K562 (cell line): ENCODE measurements at regions not wholly inside any gene's neighbourhood (a gene's known extent, or its start where the extent isn't known, plus 50 kb on each side); places are given as distances from the start of the nearest gene placed in this dataset.

Experiments used
- ATAC-seq: fragments of 200-7000 bp; cut with Tn5 transposase; 3 replicates; pipeline ENCODE4 v1.9.1; 2020; ENCODE audit warnings: moderate library complexity
- BruUV-seq: library from RNA; stranded (reverse); fragments of 400-500 nt; replicated peaks from 2 replicates; lab custom pipeline; 2021; lab: Mats Ljungman, UMichigan
- CTCF ChIA-PET: fragments of 300-600 bp; formaldehyde crosslinking; extraction: SDS; loops from one replicate; lab custom pipeline; 2021; ENCODE audit warnings: low intra/inter-chr PET ratio; lab: Yijun Ruan, JAX
- POLR2A ChIA-PET: fragments of 300-600, 350-650 bp; sonication (Branson Sonifier 250); formaldehyde crosslinking; extraction: SDS; loops from one replicate; lab custom pipeline; 2021; ENCODE audit warnings: antibody characterized with exemption, inconsistent platforms; lab: Yijun Ruan, JAX
- DNase-seq, 4 experiments: peaks; one replicate each; pipeline versions ENCODE4 v3.0.0 to v3.0.0-alpha.2; 2011 to 2018; ENCODE audit warnings: low spot score in 3 of 4, mixed read lengths in 3 of 4; ENCODE audit errors: extremely low read depth in 1 of 4
- FAIRE-seq: peaks from 2 replicates; lab custom pipeline; 2011; peaks lifted over from hg19 to GRCh38; lab: Jason Lieb, UNC
- H2AFZ ChIP-seq: 2 replicates; pipeline ENCODE4 v1.6.0; 2011; ENCODE audit warnings: low read depth, low read length, control low read depth, inconsistent platforms
- H3K27ac ChIP-seq: fragments of 200-600 bp; 3 replicates; pipeline ENCODE4 v1.8.0; 2011; ENCODE audit warnings: low read depth, mild to moderate bottlenecking, control low read depth, inconsistent platforms, low read length, moderate library complexity, mixed read lengths; ENCODE audit errors: extremely low read depth
- H3K27me3 ChIP-seq, 2 experiments: fragments of 300-600 bp in 1 of 2; 2 replicates in 1 of 2; 3 replicates in 1 of 2; pipeline versions ENCODE4 v1.6.0 to v1.8.0; 2011; ENCODE audit warnings: inconsistent platforms in 2 of 2, low read length in 2 of 2, mild to moderate bottlenecking in 1 of 2, mixed read lengths in 1 of 2, moderate library complexity in 1 of 2; ENCODE audit not compliant: control insufficient read depth in 2 of 2, insufficient read depth in 2 of 2
- H3K36me3 ChIP-seq: fragments of 300-600 bp; 3 replicates; pipeline ENCODE4 v1.8.0; 2011; ENCODE audit warnings: mild to moderate bottlenecking, low read length, inconsistent platforms; ENCODE audit not compliant: control insufficient read depth, insufficient read depth
- H3K4me1 ChIP-seq, 2 experiments: fragments of 200-600 bp in 1 of 2; replicated peaks in 1 of 2; 2 replicates in 1 of 2; 3 replicates in 1 of 2; pipeline versions ENCODE4 v1.5.1 to v1.8.0; 2011; ENCODE audit warnings: inconsistent platforms in 2 of 2, low read length in 2 of 2, mild to moderate bottlenecking in 1 of 2, mixed read lengths in 1 of 2, moderate library complexity in 1 of 2; ENCODE audit not compliant: control insufficient read depth in 2 of 2, insufficient read depth in 2 of 2
- H3K4me2 ChIP-seq: 2 replicates; pipeline ENCODE4 v1.6.1; 2011; ENCODE audit warnings: low read length, control low read depth, inconsistent platforms, mixed read lengths; ENCODE audit not compliant: insufficient read depth
- H3K4me3 ChIP-seq: fragments of 200-600 bp; sonication (generic), shearing (Covaris generic); 2 replicates; pipeline ENCODE4 v1.5.1; 2016; ENCODE audit warnings: control low read depth, inconsistent platforms
- H3K79me2 ChIP-seq: fragments of 200-600 bp; 3 replicates; pipeline ENCODE4 v1.8.0; 2011; ENCODE audit warnings: low read length, inconsistent platforms; ENCODE audit not compliant: control insufficient read depth, insufficient read depth
- H3K9ac ChIP-seq, 2 experiments: 2 replicates each; pipeline versions ENCODE4 v1.6.0 to v1.6.1; 2011; ENCODE audit warnings: low read depth in 2 of 2, low read length in 2 of 2, control low read depth in 1 of 2, inconsistent platforms in 1 of 2, mild to moderate bottlenecking in 1 of 2, mixed read lengths in 1 of 2; ENCODE audit not compliant: insufficient read depth in 1 of 2
- H3K9me1 ChIP-seq: one replicate; pipeline ENCODE4 v1.6.0; 2011; ENCODE audit warnings: inconsistent platforms, mild to moderate bottlenecking, low read length, moderate library complexity; ENCODE audit not compliant: control insufficient read depth, insufficient read depth
- H3K9me3 ChIP-seq: replicated peaks from 2 replicates; pipeline ENCODE4 v1.5.1; 2011; ENCODE audit warnings: low read depth, low read length, inconsistent platforms; ENCODE audit not compliant: control insufficient read depth, insufficient read depth
- H4K20me1 ChIP-seq: replicated peaks from 2 replicates; pipeline ENCODE4 v1.6.1; 2011; ENCODE audit warnings: low read length, inconsistent platforms, mixed read lengths; ENCODE audit not compliant: control insufficient read depth, insufficient read depth
- DPF2 ChIP-seq: fragments of 450-650 bp; IDR thresholded peaks from 2 replicates; pipeline ENCODE4 v1.6.1; 2016
- E2F8 ChIP-seq: fragments of 450-650 bp; IDR thresholded peaks from 2 replicates; pipeline ENCODE4 v1.7.1; 2018; ENCODE audit warnings: mild to moderate bottlenecking, low read depth; ENCODE audit not compliant: partially characterized antibody
- HLTF ChIP-seq: fragments of 450-650 bp; IDR thresholded peaks from 2 replicates; pipeline ENCODE4 v1.6.1; 2016
- KDM4B ChIP-seq, 2 experiments: fragments of 450-650 bp in 1 of 2; sonication (generic) in 1 of 2; IDR thresholded peaks; 2 replicates each; pipeline ENCODE4 v1.6.1; 2016 to 2017; ENCODE audit warnings: borderline replicate concordance in 2 of 2, antibody characterized with exemption in 1 of 2, low read depth in 1 of 2, mild to moderate bottlenecking in 1 of 2
- LARP7 ChIP-seq: fragments of 450-650 bp; IDR thresholded peaks from 2 replicates; pipeline ENCODE4 v1.6.1; 2016
- MCM5 ChIP-seq: fragments of 450-650 bp; IDR thresholded peaks from 2 replicates; pipeline ENCODE4 v1.6.1; 2016; ENCODE audit warnings: low read depth
- NFIX ChIP-seq: fragments of 250-450 bp; sonication (Bioruptor Pico); IDR thresholded peaks from 2 replicates; pipeline ENCODE4 v1.4.0; 2020; ENCODE audit warnings: low read depth, mild to moderate bottlenecking, moderate library complexity
- PHB2 ChIP-seq: fragments of 450-650 bp; IDR thresholded peaks from 2 replicates; pipeline ENCODE4 v1.6.1; 2017; ENCODE audit warnings: low read depth
- RCOR1 ChIP-seq, 2 experiments: IDR thresholded peaks; 2 replicates each; pipeline ENCODE4 v1.6.1; 2012; ENCODE audit warnings: low read depth in 2 of 2, low read length in 2 of 2, borderline replicate concordance in 1 of 2, improper control_type of control experiment in 1 of 2
- STAT5A ChIP-seq: IDR thresholded peaks from 2 replicates; pipeline ENCODE4 v1.6.1; 2012; ENCODE audit warnings: low read length, inconsistent platforms, borderline replicate concordance
- SUPT5H ChIP-seq: fragments of 450-650 bp; IDR thresholded peaks from 2 replicates; pipeline ENCODE4 v1.6.1; 2016
- ZNF121 ChIP-seq: sonication (generic); formaldehyde crosslinking; conservative IDR thresholded peaks from 2 replicates; pipeline ENCODE4 v1.8.0; 2022; ENCODE audit warnings: missing genetic modification reagents
- ZNF217 ChIP-seq: sonication (generic); formaldehyde crosslinking; IDR thresholded peaks from 2 replicates; pipeline ENCODE4 v1.8.0; 2022; ENCODE audit warnings: mild to moderate bottlenecking, missing genetic modification reagents
- ZNF23 ChIP-seq: fragments of 250-450 bp; sonication (Bioruptor Pico); IDR thresholded peaks from 2 replicates; pipeline ENCODE4 v1.4.0; 2020; ENCODE audit warnings: mild to moderate bottlenecking
- WGBS: fragments of 100-300 bp; shearing (Covaris generic); methylation state at CpG from one replicate; pipeline ENCODE4 v1.1.6; 2016; ENCODE audit warnings: low coverage, mixed read lengths; ENCODE audit not compliant: insufficient coverage; ENCODE audit errors: missing lambda C conversion rate; 5-methylcytosine and 5-hydroxymethylcytosine counted together
- in situ Hi-C: fragments of 300-500 bp; cut with MboI; formaldehyde crosslinking; loops from 4 replicates; pipeline ENCODE4 v1.15.0; 2018; ENCODE audit warnings: inconsistent platforms, mixed read lengths
- intact Hi-C: fragments of 100-400 bp; cut with micrococcal nuclease; formaldehyde crosslinking; loops from 2 replicates; pipeline ENCODE4 v1.14.2; 2022
- TF ChIP-seq, protein P1 (sequence below), 2 experiments: fragments of 450-650 bp; IDR thresholded peaks; 2 replicates each; pipeline ENCODE4 v1.6.1; 2016

DNA sequence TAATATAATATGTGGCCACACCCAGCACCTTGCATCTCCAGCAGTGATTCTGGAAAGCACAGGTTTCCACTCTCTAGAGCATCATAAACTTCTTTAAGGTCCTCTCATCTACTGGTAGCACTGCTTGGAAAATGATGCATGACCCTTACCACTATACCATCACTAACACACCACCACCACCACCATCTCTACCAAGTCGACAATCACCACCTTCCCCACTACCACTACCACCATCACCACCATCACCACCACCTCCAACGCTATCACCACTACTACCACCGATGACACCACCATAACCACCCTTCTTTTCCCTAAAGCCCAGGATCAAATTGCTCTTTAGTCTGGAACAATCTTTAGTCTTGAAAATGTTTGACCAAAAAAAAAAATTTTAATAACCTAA is 390.4 kb downstream of the SUCLA2 start:
- H3K4me3 ChIP-seq, result no peak overlapping the region
- H2AFZ ChIP-seq, result no peak overlapping the region
- CTCF ChIA-PET, result no interaction called here
- 0% methylated on average over 2 of the region's 3 CpGs for WGBS
- in situ Hi-C loops, result no loop called here
- TF ChIP-seq DPF2 (no peak), SUPT5H (no peak)
- intact Hi-C loops, result no loop called here
- H3K4me1 ChIP-seq, result no peaks in the 10 kb centered on the region
- no peak overlapping the region for H3K4me2 ChIP-seq
- FAIRE-seq (no peak), DNase-seq (no peak), ATAC-seq (no peak)
- no TSS peak for BruUV-seq
- H3K9ac ChIP-seq, result no peak overlapping the region
- POLR2A ChIA-PET, result no interaction called here
- H3K79me2 ChIP-seq, result no peaks in the 10 kb centered on the region
- H3K9me3 ChIP-seq, result no peaks in the 10 kb centered on the region
- no peak overlapping the region for H3K27ac ChIP-seq
- H4K20me1 ChIP-seq, result no peaks in the 10 kb centered on the region
- H3K9me1 ChIP-seq, result no peaks in the 10 kb centered on the region
- H3K27me3 ChIP-seq, result no peaks in the 10 kb centered on the region
- H3K36me3 ChIP-seq, result no peaks in the 10 kb centered on the region

GRCh38 chr13:47603365-47603764 is 397.7 kb downstream of the SUCLA2 start:
- Histone ChIP-seq H3K27ac (no peak overlapping the region), H4K20me1 (no peaks in the 10 kb centered on the region), H3K79me2 (no peaks in the 10 kb centered on the region), H3K4me1 (no peaks in the 10 kb centered on the region), H2AFZ (no peak overlapping the region), H3K9me3 (no peaks in the 10 kb centered on the region), H3K4me3 (no peak overlapping the region), H3K9ac (no peak overlapping the region), H3K27me3 (no peaks in the 10 kb centered on the region), H3K9me1 (no peaks in the 10 kb centered on the region), H3K36me3 (no peaks in the 10 kb centered on the region), H3K4me2 (no peak overlapping the region)
- in situ Hi-C loops, result no loop called here
- DNase-seq (no peak), ATAC-seq (no peak), FAIRE-seq (no peak)
- ChIA-PET POLR2A (no interaction called here), CTCF (no interaction called here)
- no TSS peak for BruUV-seq
- intact Hi-C loops, result no loop called here
- no peak for TF ChIP-seq NFIX (CRISPR knock-in tag)
- TF ChIP-seq ZNF121 (CRISPR knock-in tag), result no peak
- TF ChIP-seq LARP7, result no peak
- TF ChIP-seq ZNF217, result no peak
- no peak for TF ChIP-seq HLTF
- TF ChIP-seq, protein P1, sequence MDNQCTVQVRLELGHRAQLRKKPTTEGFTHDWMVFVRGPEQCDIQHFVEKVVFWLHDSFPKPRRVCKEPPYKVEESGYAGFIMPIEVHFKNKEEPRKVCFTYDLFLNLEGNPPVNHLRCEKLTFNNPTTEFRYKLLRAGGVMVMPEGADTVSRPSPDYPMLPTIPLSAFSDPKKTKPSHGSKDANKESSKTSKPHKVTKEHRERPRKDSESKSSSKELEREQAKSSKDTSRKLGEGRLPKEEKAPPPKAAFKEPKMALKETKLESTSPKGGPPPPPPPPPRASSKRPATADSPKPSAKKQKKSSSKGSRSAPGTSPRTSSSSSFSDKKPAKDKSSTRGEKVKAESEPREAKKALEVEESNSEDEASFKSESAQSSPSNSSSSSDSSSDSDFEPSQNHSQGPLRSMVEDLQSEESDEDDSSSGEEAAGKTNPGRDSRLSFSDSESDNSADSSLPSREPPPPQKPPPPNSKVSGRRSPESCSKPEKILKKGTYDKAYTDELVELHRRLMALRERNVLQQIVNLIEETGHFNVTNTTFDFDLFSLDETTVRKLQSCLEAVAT (IDR thresholded peaks at IDR 0.05), result no peak
- no peak for TF ChIP-seq E2F8
- TF ChIP-seq PHB2, result no peak
- TF ChIP-seq STAT5A, result no peak
- no peak for TF ChIP-seq ZNF23
- TF ChIP-seq MCM5, result no peak
- no peak for TF ChIP-seq KDM4B (IDR thresholded peaks at IDR 0.05; ENCODE audit: borderline replicate concordance in 2 of 2, low read depth in 1 of 2)
- TF ChIP-seq RCOR1 (IDR thresholded peaks at IDR 0.05; ENCODE audit: borderline replicate concordance in 1 of 2, low read depth in 2 of 2, low read length in 2 of 2), result no peak
